ENCODE measurements at regions not wholly inside any gene's neighbourhood (a gene's known extent, or its start where the extent isn't known, plus 50 kb on each side); places are given as distances from the start of the nearest gene placed in this dataset.
"Not testable (repeated sequence)": the region's sequence is repeated elsewhere in the genome, so short reads cannot be mapped to it uniquely, and the experiment has no call there.

- peak; percentile 24 for ATAC-seq
- not testable (repeated sequence) for H3K4me1 Mint-ChIP-seq, H3K36me3 Mint-ChIP-seq, H3K4me3 Mint-ChIP-seq, H3K27me3 Mint-ChIP-seq, H3K27ac Mint-ChIP-seq, H3K9me3 Mint-ChIP-seq
These were observed 168.9 kb upstream of the POTEB3 start for GRCh38 chr15:21609223-21609622.

- not testable (repeated sequence) for ATAC-seq, H3K27me3 Mint-ChIP-seq
These were observed 125.1 kb upstream of the POTEB3 start for GRCh38 chr15:21565426-21565825.

GRCh38 chr15:21551809-21552208, 111.5 kb upstream of the POTEB3 start:
- H3K36me3 Mint-ChIP-seq, H3K4me1 Mint-ChIP-seq: not testable (repeated sequence)

More at GRCh38 chr15:21565426-21565825, 125.1 kb upstream of the POTEB3 start:
- not testable (repeated sequence) for H3K4me1 Mint-ChIP-seq, H3K9me3 Mint-ChIP-seq, H3K4me3 Mint-ChIP-seq, H3K36me3 Mint-ChIP-seq, H3K27ac Mint-ChIP-seq

GRCh38 chr15:21546182-21546903, 106.0 kb upstream of the POTEB3 start:
- H3K36me3 Mint-ChIP-seq, H3K9me3 Mint-ChIP-seq, H3K27ac Mint-ChIP-seq, H3K4me1 Mint-ChIP-seq, H3K4me3 Mint-ChIP-seq, H3K27me3 Mint-ChIP-seq: not testable (repeated sequence)
- peak; percentile 49 for ATAC-seq

More at GRCh38 chr15:21551809-21552208, 111.5 kb upstream of the POTEB3 start:
- H3K9me3 Mint-ChIP-seq, H3K4me3 Mint-ChIP-seq, H3K27me3 Mint-ChIP-seq, H3K27ac Mint-ChIP-seq: not testable (repeated sequence)
- peak; percentile 39 for ATAC-seq

- not testable (repeated sequence) for ATAC-seq, H3K27ac Mint-ChIP-seq, H3K4me3 Mint-ChIP-seq, H3K4me1 Mint-ChIP-seq, H3K9me3 Mint-ChIP-seq, H3K27me3 Mint-ChIP-seq, H3K36me3 Mint-ChIP-seq
These were observed 92.5 kb upstream of the POTEB3 start for GRCh38 chr15:21532785-21533184.

GRCh38 chr15:21516248-21516647, 75.9 kb upstream of the POTEB3 start:
- not testable (repeated sequence) for H3K36me3 Mint-ChIP-seq, ATAC-seq, H3K4me1 Mint-ChIP-seq, H3K9me3 Mint-ChIP-seq, H3K4me3 Mint-ChIP-seq, H3K27ac Mint-ChIP-seq, H3K27me3 Mint-ChIP-seq

- not testable (repeated sequence) for H3K36me3 Mint-ChIP-seq, ATAC-seq, H3K4me3 Mint-ChIP-seq, H3K27ac Mint-ChIP-seq, H3K9me3 Mint-ChIP-seq, H3K4me1 Mint-ChIP-seq, H3K27me3 Mint-ChIP-seq
These were observed 75.0 kb upstream of the POTEB3 start for GRCh38 chr15:21515296-21515695.

GRCh38 chr15:21503021-21503420, 62.7 kb upstream of the POTEB3 start:
- H3K9me3 Mint-ChIP-seq, H3K36me3 Mint-ChIP-seq, ATAC-seq: not testable (repeated sequence)

More at GRCh38 chr15:21503021-21503420, 62.7 kb upstream of the POTEB3 start:
- not testable (repeated sequence) for H3K4me1 Mint-ChIP-seq, H3K27me3 Mint-ChIP-seq, H3K4me3 Mint-ChIP-seq, H3K27ac Mint-ChIP-seq

All from stimulated activated memory B cell treated with anti-CD40 and anti-IgM and Interleukin-4, amounts not matched to agents 10 μg/mL and 1 μg/mL and 100 μg/mL, for 72 hours (primary cell).